BE2C (cell line): ENCODE measurements at regions not wholly inside any gene's neighbourhood (a gene's known extent, or its start where the extent isn't known, plus 50 kb on each side); places are given as distances from the start of the nearest gene placed in this dataset.

Experiments
- DNase-seq: peaks from one replicate; pipeline ENCODE4 v3.0.0-alpha.2; 2020
- H3K27me3 ChIP-seq: fragments of 250-450 bp; sonication (Bioruptor Pico); 2 replicates; pipeline ENCODE4 v1.5.1; 2020; ENCODE audit warnings: mild to moderate bottlenecking
- H3K36me3 ChIP-seq: fragments of 250-450 bp; sonication (Bioruptor Pico); 2 replicates; pipeline ENCODE4 v1.5.1; 2020; ENCODE audit warnings: mild to moderate bottlenecking
- H3K4me1 ChIP-seq: fragments of 250-450 bp; sonication (Bioruptor Pico); 2 replicates; pipeline ENCODE4 v1.5.1; 2020
- H3K4me3 ChIP-seq: 2 replicates; pipeline ENCODE4 v1.5.1; 2011; ENCODE audit warnings: low read depth, low read length
- H3K9me3 ChIP-seq: fragments of 250-450 bp; sonication (Bioruptor Pico); 2 replicates; pipeline ENCODE4 v1.5.1; 2020
- CTCF ChIP-seq: IDR thresholded peaks from 2 replicates; pipeline ENCODE4 v1.5.1; 2012; ENCODE audit warnings: mild to moderate bottlenecking, low read depth, low read length

DNA sequence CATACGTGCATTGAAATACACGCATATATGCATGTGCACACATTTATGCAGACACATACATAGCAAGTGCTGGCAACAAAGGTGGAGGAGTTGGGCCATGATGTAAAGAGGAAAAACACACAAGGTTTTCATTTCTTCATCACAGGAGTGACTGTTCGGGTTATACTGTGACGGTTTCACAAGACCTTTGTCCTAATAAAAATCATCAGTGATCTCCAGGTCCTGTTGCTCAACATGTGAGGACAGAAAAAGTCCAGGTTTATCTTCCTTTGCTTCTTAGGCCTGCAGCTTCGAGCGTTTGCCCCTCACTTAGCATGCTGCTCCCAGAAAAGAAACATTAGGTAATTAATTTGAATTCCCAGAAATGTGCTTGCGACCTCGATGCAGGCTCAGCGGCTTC, 1260.0 kb upstream of the TMEM132C start:
- H3K36me3 ChIP-seq, result no peaks in the 10 kb centered on the region
- no peaks in the 10 kb centered on the region for H3K4me1 ChIP-seq
- H3K4me3 ChIP-seq, result no peak overlapping the region
- no peak for TF ChIP-seq CTCF
- DNase-seq, result no peak
- no peaks in the 10 kb centered on the region for H3K27me3 ChIP-seq
- H3K9me3 ChIP-seq, result peaks cover 5% of the 10 kb centered on the region; the same call in 1 of the 2 replicates

DNA sequence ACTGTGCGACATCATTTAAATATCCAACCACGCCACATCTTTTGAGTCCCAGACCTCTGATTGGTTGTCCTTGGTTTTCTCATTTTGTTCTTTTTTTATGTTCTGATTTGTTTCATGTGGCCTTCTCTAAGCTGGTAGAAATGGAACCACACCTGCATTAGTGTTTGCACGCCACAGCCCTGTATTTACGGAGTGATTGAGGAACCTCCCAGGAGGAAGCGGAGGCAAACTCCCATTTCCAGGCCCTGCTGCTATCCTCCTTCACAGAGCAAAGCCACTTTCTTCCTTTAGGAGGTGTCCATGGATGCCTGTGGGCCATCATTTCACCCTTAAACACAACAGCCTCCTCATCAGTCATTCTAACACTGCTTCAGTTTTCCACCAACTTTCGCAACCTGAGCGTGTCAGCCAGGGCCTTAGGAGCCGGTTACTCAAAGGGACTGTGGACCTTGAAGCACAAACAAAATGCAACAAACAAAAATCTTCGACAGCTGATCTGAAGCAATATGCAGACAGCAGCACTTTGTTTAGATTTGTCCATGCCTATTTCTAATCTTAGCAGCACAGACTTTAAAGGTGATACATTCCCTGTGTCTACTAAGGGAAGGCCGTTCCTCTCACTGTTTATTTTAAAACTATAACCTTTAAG, 1258.1 kb upstream of the TMEM132C start:
- TF ChIP-seq CTCF, result no peak
- Histone ChIP-seq H3K4me3 (no peak overlapping the region), H3K9me3 (peaks cover 5% of the 10 kb centered on the region; the same call in 1 of the 2 replicates), H3K4me1 (no peaks in the 10 kb centered on the region), H3K36me3 (no peaks in the 10 kb centered on the region), H3K27me3 (no peaks in the 10 kb centered on the region)
- DNase-seq, result no peak

DNA sequence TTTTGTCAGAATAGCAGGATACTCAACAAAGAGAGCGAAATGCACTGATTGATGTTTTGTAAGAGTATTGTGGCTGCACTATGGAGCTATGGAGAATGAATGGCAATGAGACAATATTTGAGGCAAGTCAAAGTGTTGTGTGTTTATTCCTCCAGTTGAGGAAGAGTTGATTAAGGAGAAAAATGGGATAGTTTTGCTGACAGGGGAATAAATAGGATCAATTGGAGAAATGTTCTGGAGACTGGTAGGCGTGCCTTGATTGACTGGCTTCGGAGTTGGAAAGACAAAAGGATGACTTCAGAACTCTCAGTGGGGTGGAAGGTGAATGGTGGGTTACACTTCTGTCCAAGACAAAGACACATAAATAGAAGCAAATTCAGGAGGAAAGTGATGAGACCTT, 1254.9 kb upstream of the TMEM132C start:
- H3K9me3 ChIP-seq, result no peaks in the 10 kb centered on the region
- DNase-seq, result no peak
- H3K27me3 ChIP-seq, result no peaks in the 10 kb centered on the region
- no peak overlapping the region for H3K4me3 ChIP-seq
- no peaks in the 10 kb centered on the region for H3K4me1 ChIP-seq
- H3K36me3 ChIP-seq, result no peaks in the 10 kb centered on the region
- no peak for TF ChIP-seq CTCF

GRCh38 chr12:127013197-127013596, 1253.8 kb upstream of the TMEM132C start:
- H3K36me3 ChIP-seq, result no peaks in the 10 kb centered on the region
- H3K27me3 ChIP-seq, result no peaks in the 10 kb centered on the region
- no peaks in the 10 kb centered on the region for H3K4me1 ChIP-seq
- no peak overlapping the region for H3K4me3 ChIP-seq
- no peak for TF ChIP-seq CTCF
- no peaks in the 10 kb centered on the region for H3K9me3 ChIP-seq
- DNase-seq, result no peak

GRCh38 chr12:127014079-127014478, 1252.9 kb upstream of the TMEM132C start:
- no peak overlapping the region for H3K4me3 ChIP-seq
- DNase-seq, result no peak
- no peaks in the 10 kb centered on the region for H3K36me3 ChIP-seq
- no peaks in the 10 kb centered on the region for H3K4me1 ChIP-seq
- no peaks in the 10 kb centered on the region for H3K9me3 ChIP-seq
- TF ChIP-seq CTCF, result no peak
- H3K27me3 ChIP-seq, result no peaks in the 10 kb centered on the region

- H3K27me3 ChIP-seq, result no peaks in the 10 kb centered on the region
- DNase-seq, result no peak
Observed at GRCh38 chr12:127024791-127025190, 1242.2 kb upstream of the TMEM132C start.

More at GRCh38 chr12:127024791-127025190, 1242.2 kb upstream of the TMEM132C start:
- no peaks in the 10 kb centered on the region; the same call in 1 of the 2 replicates for H3K9me3 ChIP-seq
- H3K4me1 ChIP-seq, result no peaks in the 10 kb centered on the region
- no peak overlapping the region for H3K4me3 ChIP-seq
- no peak for TF ChIP-seq CTCF
- H3K36me3 ChIP-seq, result no peaks in the 10 kb centered on the region
